Natural killer cell treated with Interleukin-12 subunit alpha and Interleukin-12 subunit beta and Interleukin-15 and Interleukin-18, amount 100 ng/mL, for 72 hours (primary cell): ENCODE measurements at regions not wholly inside any gene's neighbourhood (a gene's known extent, or its start where the extent isn't known, plus 50 kb on each side); places are given as distances from the start of the nearest gene placed in this dataset.

Source experiments
- ATAC-seq, 2 donors: fragments of 150-1000 bp; cut with Tn5 transposase in 1 of 2; sonication (Bioruptor Pico), chemical (Tn5 transposase) in 1 of 2; 2 replicates each; pipeline ENCODE4 v1.10.0; 2021
- DNase-seq: peaks from one replicate; pipeline ENCODE4 v3.0.0; 2022; ENCODE audit warnings: low spot score
- H3K27ac Mint-ChIP-seq, 2 donors: 1 replicate in 1 of 2; 2 replicates in 1 of 2; pipeline ENCODE4 v1.8.0; 2022; ENCODE audit warnings: mixed read lengths in 2 of 2, mild to moderate bottlenecking in 1 of 2, moderate library complexity in 1 of 2
- H3K27me3 Mint-ChIP-seq, 2 donors: 1 replicate in 1 of 2; 2 replicates in 1 of 2; pipeline ENCODE4 v1.8.0; 2022; ENCODE audit warnings: mixed read lengths in 2 of 2
- H3K36me3 Mint-ChIP-seq: one replicate; pipeline ENCODE4 v1.8.0; 2022; ENCODE audit warnings: mixed read lengths
- H3K4me1 Mint-ChIP-seq, 2 donors: 1 replicate in 1 of 2; 2 replicates in 1 of 2; pipeline ENCODE4 v1.8.0; 2022; ENCODE audit warnings: low read depth in 2 of 2, mixed read lengths in 2 of 2, mild to moderate bottlenecking in 1 of 2
- H3K4me3 Mint-ChIP-seq: one replicate; pipeline ENCODE4 v1.8.0; 2022; ENCODE audit warnings: mixed read lengths
- H3K9me3 Mint-ChIP-seq: 2 replicates; pipeline ENCODE4 v1.8.0; 2022; ENCODE audit warnings: mixed read lengths

- Mint-ChIP-seq H3K9me3 (no peaks in the 10 kb centered on the region), H3K27ac (no peak overlapping the region), H3K36me3 (no peaks in the 10 kb centered on the region), H3K4me1 (no peaks in the 10 kb centered on the region), H3K4me3 (no peak overlapping the region), H3K27me3 (peaks cover 16 to 30% of the 10 kb centered on the region in 2 donors)
- no peak for DNase-seq
- ATAC-seq, result no peak
Observed at GRCh38 chr14:103250181-103250580, 83.9 kb upstream of the EIF5 start.

- no peaks in the 10 kb centered on the region for H3K9me3 Mint-ChIP-seq
- H3K4me3 Mint-ChIP-seq, result no peak overlapping the region
- H3K27ac Mint-ChIP-seq, result no peak overlapping the region
- no peak for ATAC-seq
- peaks cover 13 to 32% of the 10 kb centered on the region in 2 donors for H3K27me3 Mint-ChIP-seq
- H3K36me3 Mint-ChIP-seq, result no peaks in the 10 kb centered on the region
- DNase-seq, result no peak
- no peaks in the 10 kb centered on the region for H3K4me1 Mint-ChIP-seq
Observed at GRCh38 chr14:103250874-103251273, 83.2 kb upstream of the EIF5 start.

- no peaks in the 10 kb centered on the region for H3K9me3 Mint-ChIP-seq
- ATAC-seq, result no peak
- H3K27me3 Mint-ChIP-seq, result peaks cover 10 to 14% of the 10 kb centered on the region in 2 donors
- DNase-seq, result no peak
- H3K36me3 Mint-ChIP-seq, result no peaks in the 10 kb centered on the region
- peaks cover 3% of the 10 kb centered on the region in 2 donors for H3K4me1 Mint-ChIP-seq
- no peak overlapping the region for H3K27ac Mint-ChIP-seq
- no peak overlapping the region for H3K4me3 Mint-ChIP-seq
Observed at GRCh38 chr14:103255555-103255954, 78.5 kb upstream of the EIF5 start.

- peaks cover 12 to 14% of the 10 kb centered on the region in 2 donors for H3K27me3 Mint-ChIP-seq
- no peak for DNase-seq
- H3K27ac Mint-ChIP-seq, result no peak overlapping the region
- H3K9me3 Mint-ChIP-seq, result no peaks in the 10 kb centered on the region
- peaks cover 9 to 10% of the 10 kb centered on the region in 2 donors for H3K4me1 Mint-ChIP-seq
- ATAC-seq, result no peak
- H3K36me3 Mint-ChIP-seq, result no peaks in the 10 kb centered on the region
- H3K4me3 Mint-ChIP-seq, result no peak overlapping the region
Observed at GRCh38 chr14:103256406-103256805, 77.6 kb upstream of the EIF5 start.

- ATAC-seq (no peak), DNase-seq (no peak)
- Mint-ChIP-seq H3K27ac (peak overlapping the region in 1 of 2 donors; percentile 48), H3K27me3 (peaks cover 10 to 14% of the 10 kb centered on the region in 2 donors), H3K4me3 (no peak overlapping the region), H3K9me3 (no peaks in the 10 kb centered on the region), H3K36me3 (no peaks in the 10 kb centered on the region), H3K4me1 (peaks cover 10 to 12% of the 10 kb centered on the region in 2 donors)
Observed at GRCh38 chr14:103257211-103257962, 76.7 kb upstream of the EIF5 start.

GRCh38 chr14:103258211-103258610 is 75.8 kb upstream of the EIF5 start:
- Mint-ChIP-seq H3K4me1 (peaks cover 10 to 12% of the 10 kb centered on the region in 2 donors), H3K9me3 (no peaks in the 10 kb centered on the region), H3K27ac (no peak overlapping the region), H3K36me3 (no peaks in the 10 kb centered on the region), H3K4me3 (no peak overlapping the region), H3K27me3 (peaks cover 16 to 21% of the 10 kb centered on the region in 2 donors)
- no peak for ATAC-seq
- no peak for DNase-seq

GRCh38 chr14:103259184-103259583 is 74.9 kb upstream of the EIF5 start:
- no peak for DNase-seq

GRCh38 chr14:103259801-103260628 is 74.0 kb upstream of the EIF5 start:
- ATAC-seq (no peak), DNase-seq (no peak)
- Mint-ChIP-seq H3K27ac (peak overlapping the region in 1 of 2 donors; percentile 36), H3K4me1 (peaks cover 10 to 14% of the 10 kb centered on the region in 2 donors), H3K4me3 (peak overlapping the region; percentile 30), H3K27me3 (peaks cover 24 to 37% of the 10 kb centered on the region in 2 donors), H3K36me3 (no peaks in the 10 kb centered on the region), H3K9me3 (no peaks in the 10 kb centered on the region)

More at GRCh38 chr14:103259184-103259583, 74.9 kb upstream of the EIF5 start:
- Mint-ChIP-seq H3K27me3 (peaks cover 22 to 31% of the 10 kb centered on the region in 2 donors), H3K4me3 (no peak overlapping the region), H3K4me1 (peaks cover 10 to 12% of the 10 kb centered on the region in 2 donors), H3K9me3 (no peaks in the 10 kb centered on the region), H3K27ac (no peak overlapping the region), H3K36me3 (no peaks in the 10 kb centered on the region)
- ATAC-seq, result peak in 1 of 2 donors; percentile 37

GRCh38 chr14:103260629-103261124 is 73.4 kb upstream of the EIF5 start:
- H3K9me3 Mint-ChIP-seq, result no peaks in the 10 kb centered on the region
- H3K36me3 Mint-ChIP-seq, result no peaks in the 10 kb centered on the region
- DNase-seq (peak; percentile 76), ATAC-seq (peak; percentile 44 to 76)
- peak overlapping the region; percentile 30 for H3K4me3 Mint-ChIP-seq
- H3K4me1 Mint-ChIP-seq, result peaks cover 10 to 15% of the 10 kb centered on the region in 2 donors
- peak overlapping the region in 1 of 2 donors; percentile 36 for H3K27ac Mint-ChIP-seq
- H3K27me3 Mint-ChIP-seq, result peaks cover 31 to 41% of the 10 kb centered on the region in 2 donors

- DNase-seq (no peak), ATAC-seq (no peak)
- Mint-ChIP-seq H3K36me3 (no peaks in the 10 kb centered on the region), H3K4me3 (no peak overlapping the region), H3K27ac (no peak overlapping the region), H3K4me1 (peaks cover 0 to 3% of the 10 kb centered on the region in 2 donors), H3K27me3 (peaks cover 42 to 54% of the 10 kb centered on the region in 2 donors), H3K9me3 (no peaks in the 10 kb centered on the region)
Observed at GRCh38 chr14:103267226-103267910, 66.7 kb upstream of the EIF5 start.

- no peak overlapping the region for H3K27ac Mint-ChIP-seq
- H3K4me3 Mint-ChIP-seq, result no peak overlapping the region
- H3K9me3 Mint-ChIP-seq, result no peaks in the 10 kb centered on the region
- peaks cover 4% of the 10 kb centered on the region for H3K36me3 Mint-ChIP-seq
- no peak for ATAC-seq
- no peaks in the 10 kb centered on the region for H3K4me1 Mint-ChIP-seq
- DNase-seq, result no peak
- peaks cover 29 to 42% of the 10 kb centered on the region in 2 donors for H3K27me3 Mint-ChIP-seq
Observed at GRCh38 chr14:103271189-103271588, 62.8 kb upstream of the EIF5 start.

- DNase-seq (no peak), ATAC-seq (peak in 1 of 2 donors; percentile 24)
- no peaks in the 10 kb centered on the region for H3K4me1 Mint-ChIP-seq
- no peak overlapping the region for H3K27ac Mint-ChIP-seq
- H3K27me3 Mint-ChIP-seq, result peaks cover 24 to 29% of the 10 kb centered on the region in 2 donors
- peaks cover 4% of the 10 kb centered on the region for H3K36me3 Mint-ChIP-seq
- no peak overlapping the region for H3K4me3 Mint-ChIP-seq
- H3K9me3 Mint-ChIP-seq, result no peaks in the 10 kb centered on the region
Observed at GRCh38 chr14:103273145-103273744, 60.8 kb upstream of the EIF5 start.
